ENCODE measurements at regions not wholly inside any gene's neighbourhood (a gene's known extent, or its start where the extent isn't known, plus 50 kb on each side); places are given as distances from the start of the nearest gene placed in this dataset.
A peak's percentile ranks its signal among the peaks of the same experiment; 100 is the strongest.

GRCh38 chr1:165006831-165007230, 349.7 kb downstream of the LMX1A start:
- no peaks in the 10 kb centered on the region for H3K79me1 ChIP-seq (replicated peaks; ENCODE audit: low read length, poor library complexity, severe bottlenecking)
- no peak overlapping the region for H4K91ac ChIP-seq (ENCODE audit: low read length)
- no peak overlapping the region for H2AFZ ChIP-seq (ENCODE audit: low read depth, low read length)
- H3K14ac ChIP-seq (ENCODE audit: low read length in 2 of 2): no peak overlapping the region
- H3K4me1 ChIP-seq (ENCODE audit: control insufficient read depth, insufficient read depth, low read depth, low read length): no peaks in the 10 kb centered on the region
- no peak overlapping the region for H3K9ac ChIP-seq (ENCODE audit: low read length)
- H3K27me3 ChIP-seq (ENCODE audit: control insufficient read depth in 1 of 2, insufficient read depth in 1 of 2, low read length in 2 of 2): no peaks in the 10 kb centered on the region
- H4K8ac ChIP-seq (ENCODE audit: low read length): no peak overlapping the region
- no peak overlapping the region for H3K4ac ChIP-seq (ENCODE audit: low read depth in 1 of 2, low read length in 2 of 2)
- 95% methylated on average over 5 of the region's 7 CpGs for WGBS
- H3K4me3 ChIP-seq (ENCODE audit: insufficient read depth in 1 of 2, low read depth in 1 of 2, low read length in 2 of 2): no peak overlapping the region
- no peak overlapping the region for H2BK15ac ChIP-seq (ENCODE audit: low read depth, poor library complexity, severe bottlenecking)
- H2BK5ac ChIP-seq (ENCODE audit: low read depth, low read length, poor library complexity, severe bottlenecking): no peak overlapping the region
- H3K18ac ChIP-seq (ENCODE audit: low read depth in 1 of 2, low read length in 2 of 2): no peak overlapping the region
- H2BK120ac ChIP-seq (ENCODE audit: low read depth, low read length): no peak overlapping the region
- no peak for DNase-seq
- H2BK12ac ChIP-seq (ENCODE audit: low read length in 2 of 2): no peak overlapping the region
- H3K4me2 ChIP-seq (ENCODE audit: low read length, poor library complexity, severe bottlenecking): no peak overlapping the region
- H3K9me3 ChIP-seq (ENCODE audit: control insufficient read depth, low read length): no peaks in the 10 kb centered on the region
- no peak overlapping the region for H3K27ac ChIP-seq (ENCODE audit: low read length, poor library complexity, severe bottlenecking)
- no peak overlapping the region for H2AK5ac ChIP-seq (ENCODE audit: low read length, severe bottlenecking)
- no peaks in the 10 kb centered on the region for H3K36me3 ChIP-seq (ENCODE audit: control insufficient read depth in 1 of 2, insufficient read depth in 2 of 2, low read depth in 1 of 2, low read length in 2 of 2)
- H3K23ac ChIP-seq (ENCODE audit: low read length in 2 of 2): no peak overlapping the region

- no peak overlapping the region for H2AFZ ChIP-seq (ENCODE audit: low read depth, low read length)
- H3K4ac ChIP-seq (ENCODE audit: low read depth in 1 of 2, low read length in 2 of 2): no peak overlapping the region
- no peaks in the 10 kb centered on the region for H3K4me1 ChIP-seq (ENCODE audit: control insufficient read depth, insufficient read depth, low read depth, low read length)
- peaks cover 3% of the 10 kb centered on the region for H3K9me3 ChIP-seq (ENCODE audit: control insufficient read depth, low read length)
- H2BK5ac ChIP-seq (ENCODE audit: low read depth, low read length, poor library complexity, severe bottlenecking): no peak overlapping the region
- H3K23ac ChIP-seq (ENCODE audit: low read length in 2 of 2): no peak overlapping the region
- H3K4me3 ChIP-seq (ENCODE audit: insufficient read depth in 1 of 2, low read depth in 1 of 2, low read length in 2 of 2): no peak overlapping the region
- no peak overlapping the region for H3K14ac ChIP-seq (ENCODE audit: low read length in 2 of 2)
- H4K8ac ChIP-seq (ENCODE audit: low read length): no peak overlapping the region
- H4K91ac ChIP-seq (ENCODE audit: low read length): no peak overlapping the region
- WGBS: 83% methylated on average over 3 of the region's 5 CpGs
- H3K4me2 ChIP-seq (ENCODE audit: low read length, poor library complexity, severe bottlenecking): no peak overlapping the region
- H3K36me3 ChIP-seq (ENCODE audit: control insufficient read depth in 1 of 2, insufficient read depth in 2 of 2, low read depth in 1 of 2, low read length in 2 of 2): no peaks in the 10 kb centered on the region
- no peak for DNase-seq
- H2AK5ac ChIP-seq (ENCODE audit: low read length, severe bottlenecking): no peak overlapping the region
- H3K9ac ChIP-seq (ENCODE audit: low read length): no peak overlapping the region
- H3K79me1 ChIP-seq (replicated peaks; ENCODE audit: low read length, poor library complexity, severe bottlenecking): no peaks in the 10 kb centered on the region
- H3K18ac ChIP-seq (ENCODE audit: low read depth in 1 of 2, low read length in 2 of 2): no peak overlapping the region
- H3K27ac ChIP-seq (ENCODE audit: low read length, poor library complexity, severe bottlenecking): no peak overlapping the region
- no peak overlapping the region for H2BK15ac ChIP-seq (ENCODE audit: low read depth, poor library complexity, severe bottlenecking)
- H2BK12ac ChIP-seq (ENCODE audit: low read length in 2 of 2): no peak overlapping the region
- no peak overlapping the region for H2BK120ac ChIP-seq (ENCODE audit: low read depth, low read length)
- no peaks in the 10 kb centered on the region for H3K27me3 ChIP-seq (ENCODE audit: control insufficient read depth in 1 of 2, insufficient read depth in 1 of 2, low read length in 2 of 2)
These were observed 357.4 kb downstream of the LMX1A start for GRCh38 chr1:164999146-164999545.

- H3K18ac ChIP-seq (ENCODE audit: low read depth in 1 of 2, low read length in 2 of 2): no peak overlapping the region
- DNase-seq: no peak
- 89% methylated on average over 5 of the region's 6 CpGs for whole genome bisulfite sequencing
These were observed 364.7 kb downstream of the LMX1A start for GRCh38 chr1:164991763-164992314.

GRCh38 chr1:164983023-164983650, 373.4 kb downstream of the LMX1A start:
- H2BK120ac ChIP-seq (ENCODE audit: low read depth, low read length): no peak overlapping the region
- no peak overlapping the region for H3K9ac ChIP-seq (ENCODE audit: low read length)
- no peak overlapping the region for H3K4me2 ChIP-seq (ENCODE audit: low read length, poor library complexity, severe bottlenecking)
- H3K27me3 ChIP-seq (ENCODE audit: control insufficient read depth in 1 of 2, insufficient read depth in 1 of 2, low read length in 2 of 2): no peaks in the 10 kb centered on the region
- H2BK12ac ChIP-seq (ENCODE audit: low read length in 2 of 2): no peak overlapping the region
- no peaks in the 10 kb centered on the region for H3K9me3 ChIP-seq (ENCODE audit: control insufficient read depth, low read length)
- no peak overlapping the region for H2BK5ac ChIP-seq (ENCODE audit: low read depth, low read length, poor library complexity, severe bottlenecking)
- H2BK15ac ChIP-seq (ENCODE audit: low read depth, poor library complexity, severe bottlenecking): no peak overlapping the region
- no peak overlapping the region for H3K4ac ChIP-seq (ENCODE audit: low read depth in 1 of 2, low read length in 2 of 2)
- no peak overlapping the region for H3K27ac ChIP-seq (ENCODE audit: low read length, poor library complexity, severe bottlenecking)
- no peaks in the 10 kb centered on the region for H3K79me1 ChIP-seq (replicated peaks; ENCODE audit: low read length, poor library complexity, severe bottlenecking)
- H3K14ac ChIP-seq (ENCODE audit: low read length in 2 of 2): peak overlapping the region in 1 of 2 experiments; percentile 62
- H4K8ac ChIP-seq (ENCODE audit: low read length): no peak overlapping the region
- no peak for DNase-seq
- H3K4me1 ChIP-seq (ENCODE audit: control insufficient read depth, insufficient read depth, low read depth, low read length): no peaks in the 10 kb centered on the region
- H3K4me3 ChIP-seq (ENCODE audit: insufficient read depth in 1 of 2, low read depth in 1 of 2, low read length in 2 of 2): no peak overlapping the region
- no peak overlapping the region for H2AK5ac ChIP-seq (ENCODE audit: low read length, severe bottlenecking)
- H3K36me3 ChIP-seq (ENCODE audit: control insufficient read depth in 1 of 2, insufficient read depth in 2 of 2, low read depth in 1 of 2, low read length in 2 of 2): no peaks in the 10 kb centered on the region
- no peak overlapping the region for H3K18ac ChIP-seq (ENCODE audit: low read depth in 1 of 2, low read length in 2 of 2)
- no peak overlapping the region for H3K23ac ChIP-seq (ENCODE audit: low read length in 2 of 2)
- WGBS: 40% methylated on average over 3 of the region's 3 CpGs
- no peak overlapping the region for H4K91ac ChIP-seq (ENCODE audit: low read length)
- no peak overlapping the region for H2AFZ ChIP-seq (ENCODE audit: low read depth, low read length)

More at GRCh38 chr1:164991763-164992314, 364.7 kb downstream of the LMX1A start:
- Histone ChIP-seq H3K4me1 (ENCODE audit: control insufficient read depth, insufficient read depth, low read depth, low read length) (no peaks in the 10 kb centered on the region), H2AFZ (ENCODE audit: low read depth, low read length) (no peak overlapping the region), H3K9ac (ENCODE audit: low read length) (no peak overlapping the region), H3K79me1 (replicated peaks; ENCODE audit: low read length, poor library complexity, severe bottlenecking) (no peaks in the 10 kb centered on the region), H3K27ac (ENCODE audit: low read length, poor library complexity, severe bottlenecking) (no peak overlapping the region), H3K23ac (ENCODE audit: low read length in 2 of 2) (no peak overlapping the region), H3K27me3 (ENCODE audit: control insufficient read depth in 1 of 2, insufficient read depth in 1 of 2, low read length in 2 of 2) (no peaks in the 10 kb centered on the region), H2BK12ac (ENCODE audit: low read length in 2 of 2) (no peak overlapping the region), H2BK5ac (ENCODE audit: low read depth, low read length, poor library complexity, severe bottlenecking) (no peak overlapping the region), H4K8ac (ENCODE audit: low read length) (no peak overlapping the region), H2BK15ac (ENCODE audit: low read depth, poor library complexity, severe bottlenecking) (no peak overlapping the region), H3K4me2 (ENCODE audit: low read length, poor library complexity, severe bottlenecking) (no peak overlapping the region), H2BK120ac (ENCODE audit: low read depth, low read length) (no peak overlapping the region), H3K4me3 (ENCODE audit: insufficient read depth in 1 of 2, low read depth in 1 of 2, low read length in 2 of 2) (no peak overlapping the region), H3K36me3 (ENCODE audit: control insufficient read depth in 1 of 2, insufficient read depth in 2 of 2, low read depth in 1 of 2, low read length in 2 of 2) (no peaks in the 10 kb centered on the region), H4K91ac (ENCODE audit: low read length) (no peak overlapping the region), H3K9me3 (ENCODE audit: control insufficient read depth, low read length) (no peaks in the 10 kb centered on the region), H3K4ac (ENCODE audit: low read depth in 1 of 2, low read length in 2 of 2) (no peak overlapping the region), H3K14ac (ENCODE audit: low read length in 2 of 2) (no peak overlapping the region), H2AK5ac (ENCODE audit: low read length, severe bottlenecking) (no peak overlapping the region)
